ENCODE measurements at regions not wholly inside any gene's neighbourhood (a gene's known extent, or its start where the extent isn't known, plus 50 kb on each side); places are given as distances from the start of the nearest gene placed in this dataset.

DNA sequence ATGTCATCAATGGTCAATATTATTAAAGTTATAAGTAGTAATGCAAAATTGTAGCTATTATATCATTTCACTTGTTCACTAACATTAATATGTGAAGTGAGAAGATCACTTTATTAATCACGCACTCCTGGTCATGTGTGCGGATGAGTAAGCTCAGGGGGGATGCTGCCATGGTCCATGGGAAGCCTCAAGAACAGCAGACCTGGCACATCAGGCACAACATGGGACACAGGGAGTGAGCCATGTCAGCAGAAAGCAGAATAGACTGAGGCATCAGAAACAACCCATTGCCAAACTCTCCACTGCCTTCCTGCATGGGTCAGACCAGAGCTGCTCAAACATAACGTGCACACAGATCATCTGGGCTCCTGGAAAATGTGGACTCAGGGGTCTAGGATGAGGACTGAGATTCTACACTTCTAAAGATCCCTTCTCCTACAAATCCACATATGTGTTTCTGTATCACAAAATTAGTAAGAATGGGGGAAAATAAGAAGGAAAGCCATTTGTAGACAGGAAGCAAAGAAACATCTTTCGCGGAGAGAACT lies 63.8 kb upstream of the VPREB1 start:
- H2AFZ ChIP-seq (ENCODE audit: low read length): no peak overlapping the region
- H3K14ac ChIP-seq (ENCODE audit: insufficient read length): no peak overlapping the region
- H2BK12ac ChIP-seq (ENCODE audit: low read depth, low read length): no peak overlapping the region
- H2BK20ac ChIP-seq (ENCODE audit: low read length): no peak overlapping the region
- H3K27ac ChIP-seq (ENCODE audit: low read depth, low read length): no peak overlapping the region
- no peak overlapping the region for H2BK5ac ChIP-seq (ENCODE audit: low read depth, low read length)
- 77% methylated on average over 5 of the region's 5 CpGs; no CpG with 5 or more reads in 1 of the 2 experiments for WGBS, 2 experiments (ENCODE audit: extremely low coverage in 1 of 2, insufficient coverage in 1 of 2, insufficient read length in 1 of 2, insufficient replicate concordance in 2 of 2, low coverage in 1 of 2, low lambda C conversion rate in 2 of 2, missing lambda C conversion rate in 1 of 2)
- H3K4me3 ChIP-seq (ENCODE audit: extremely low read depth in 1 of 4, insufficient read depth in 2 of 4, low read depth in 3 of 4, low read length in 4 of 4): no peak overlapping the region
- H4K20me1 ChIP-seq (replicated peaks in 1 of 2; ENCODE audit: control insufficient read depth in 1 of 2, insufficient read depth in 2 of 2, low read length in 2 of 2): peaks cover 3 to 23% of the 10 kb centered on the region in 2 experiments
- ChIA-PET POLR2A (ENCODE audit: partially characterized antibody) (no interaction called here), CTCF (ENCODE audit: partially characterized antibody) (interaction anchor here (1.0 to 8.7 kb wide), 10 partner anchors 12 to 54 kb away, joined by 3 to 91 read pairs (median 9); no protein-coding TSS in a partner anchor)
- no peaks in the 10 kb centered on the region for H3K23me2 ChIP-seq (ENCODE audit: low read depth, low read length)
- no peak overlapping the region for H3K56ac ChIP-seq (replicated peaks; ENCODE audit: insufficient read length, low read depth, low read length)
- no peak overlapping the region for H3K4ac ChIP-seq (replicated peaks; ENCODE audit: insufficient read length, low read depth, low read length)
- H2BK15ac ChIP-seq (ENCODE audit: low read length): no peak overlapping the region
- no peak overlapping the region for H3K9ac ChIP-seq (replicated peaks in 1 of 4; ENCODE audit: extremely low read depth in 1 of 4, low read depth in 3 of 4, low read length in 3 of 4)
- no peaks in the 10 kb centered on the region for H3K79me1 ChIP-seq (ENCODE audit: low read depth, low read length)
- H4K8ac ChIP-seq (ENCODE audit: extremely low read depth, insufficient read depth, low read length): no peak overlapping the region
- no peaks in the 10 kb centered on the region for H3K36me3 ChIP-seq (ENCODE audit: control insufficient read depth in 2 of 4, insufficient read depth in 4 of 4, low read length in 3 of 4)
- H3K4me1 ChIP-seq (replicated peaks in 1 of 4; ENCODE audit: control insufficient read depth in 3 of 4, insufficient read depth in 4 of 4, low read length in 3 of 4): no peaks in the 10 kb centered on the region
- no peak overlapping the region for H3K4me2 ChIP-seq (ENCODE audit: insufficient read depth in 1 of 2, low read depth in 2 of 2, low read length in 2 of 2)
- H2AK5ac ChIP-seq (ENCODE audit: low read depth, low read length): no peak overlapping the region
- TF ChIP-seq CHD2 (IDR thresholded peaks at IDR 0.05; ENCODE audit: low read length): no peak
- no peak for TF ChIP-seq SUZ12 (IDR thresholded peaks at IDR 0.05; ENCODE audit: low read length)
- H3K27me3 ChIP-seq (replicated peaks in 1 of 4; ENCODE audit: control insufficient read depth in 3 of 4, extremely low read depth in 1 of 4, insufficient read depth in 3 of 4, low read length in 3 of 4): peaks cover 85 to 100% (median 98%) of the 10 kb centered on the region in 4 experiments
- no peak overlapping the region for H3K23ac ChIP-seq (ENCODE audit: insufficient read length)
- no peak overlapping the region for H2BK120ac ChIP-seq (replicated peaks; ENCODE audit: low read depth, low read length)
- DNase-seq (ENCODE audit: low read depth in 1 of 2, low spot score in 2 of 2) (no peak), FAIRE-seq (no peak)
- H3K79me2 ChIP-seq (ENCODE audit: control insufficient read depth in 1 of 2, insufficient read depth in 2 of 2, low read length in 2 of 2): no peaks in the 10 kb centered on the region
- no peak overlapping the region for H4K91ac ChIP-seq (replicated peaks; ENCODE audit: insufficient read length, low read length)
- no peak overlapping the region for H3K18ac ChIP-seq (ENCODE audit: extremely low read depth, low read length)
- H4K5ac ChIP-seq (ENCODE audit: insufficient read length, low read depth, low read length): no peak overlapping the region
- no peaks in the 10 kb centered on the region for H3K9me3 ChIP-seq (ENCODE audit: insufficient read depth in 2 of 2, low read depth in 1 of 2, low read length in 1 of 2)
